Peyer's patch (tissue), 4 donors: ENCODE measurements at regions not wholly inside any gene's neighbourhood (a gene's known extent, or its start where the extent isn't known, plus 50 kb on each side); places are given as distances from the start of the nearest gene placed in this dataset.

Source experiments
- POLR2A ChIP-seq, 2 donors: fragments of 450-650 bp; IDR thresholded peaks; one replicate each; pipeline ENCODE4 v1.5.1; 2017; ENCODE audit warnings: antibody characterized with exemption in 2 of 2, mild to moderate bottlenecking in 2 of 2, moderate library complexity in 2 of 2
- TF ChIP-seq, protein P1 (sequence below), 6 experiments: fragments of 450-650 bp in 4 of 6; fragments of 200-600 bp in 2 of 6; sonication (generic) in 1 of 6; IDR thresholded peaks; one replicate each; pipeline ENCODE4 v1.5.1; 2017 to 2019; ENCODE audit warnings: antibody characterized with exemption in 6 of 6, mild to moderate bottlenecking in 3 of 6, moderate library complexity in 1 of 6

DNA sequence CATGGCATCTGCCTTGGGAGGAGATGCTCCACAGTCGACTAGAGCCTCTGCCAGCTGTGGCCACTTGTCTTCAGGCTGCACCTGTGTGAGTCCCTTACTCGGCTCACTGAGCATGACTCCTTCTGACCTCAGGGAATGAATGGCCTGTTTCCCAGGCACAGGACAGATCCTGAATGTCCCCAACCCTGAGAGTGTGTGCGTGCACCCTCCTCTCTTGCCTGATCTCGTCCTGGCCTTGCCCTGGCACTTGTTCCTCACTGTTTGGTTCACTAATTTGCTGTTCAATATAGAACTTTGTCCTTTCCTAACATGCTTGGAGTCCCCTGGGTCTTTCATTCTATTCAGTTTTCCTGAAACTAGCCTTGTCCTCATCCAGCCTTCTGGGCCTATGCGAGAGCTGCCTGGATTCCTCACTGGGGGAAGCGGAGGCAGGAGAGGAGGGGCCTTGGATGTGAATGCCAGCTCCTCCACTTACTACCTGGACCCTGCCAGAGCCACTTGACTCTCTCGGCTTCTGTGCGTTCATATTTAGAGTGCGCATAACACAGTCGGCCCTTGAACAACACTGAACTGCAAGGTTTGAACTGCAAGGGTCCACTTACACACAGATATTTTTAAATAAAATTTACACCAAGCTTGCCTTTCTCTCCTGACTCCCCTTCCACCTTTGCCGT is 184.8 kb downstream of the ACKR3 start:
- TF ChIP-seq, protein P1, sequence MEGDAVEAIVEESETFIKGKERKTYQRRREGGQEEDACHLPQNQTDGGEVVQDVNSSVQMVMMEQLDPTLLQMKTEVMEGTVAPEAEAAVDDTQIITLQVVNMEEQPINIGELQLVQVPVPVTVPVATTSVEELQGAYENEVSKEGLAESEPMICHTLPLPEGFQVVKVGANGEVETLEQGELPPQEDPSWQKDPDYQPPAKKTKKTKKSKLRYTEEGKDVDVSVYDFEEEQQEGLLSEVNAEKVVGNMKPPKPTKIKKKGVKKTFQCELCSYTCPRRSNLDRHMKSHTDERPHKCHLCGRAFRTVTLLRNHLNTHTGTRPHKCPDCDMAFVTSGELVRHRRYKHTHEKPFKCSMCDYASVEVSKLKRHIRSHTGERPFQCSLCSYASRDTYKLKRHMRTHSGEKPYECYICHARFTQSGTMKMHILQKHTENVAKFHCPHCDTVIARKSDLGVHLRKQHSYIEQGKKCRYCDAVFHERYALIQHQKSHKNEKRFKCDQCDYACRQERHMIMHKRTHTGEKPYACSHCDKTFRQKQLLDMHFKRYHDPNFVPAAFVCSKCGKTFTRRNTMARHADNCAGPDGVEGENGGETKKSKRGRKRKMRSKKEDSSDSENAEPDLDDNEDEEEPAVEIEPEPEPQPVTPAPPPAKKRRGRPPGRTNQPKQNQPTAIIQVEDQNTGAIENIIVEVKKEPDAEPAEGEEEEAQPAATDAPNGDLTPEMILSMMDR (IDR thresholded peaks at IDR 0.05), result no peak
- TF ChIP-seq POLR2A (IDR thresholded peaks at IDR 0.05), result no peak
